ENCODE measurements at regions not wholly inside any gene's neighbourhood (a gene's known extent, or its start where the extent isn't known, plus 50 kb on each side); places are given as distances from the start of the nearest gene placed in this dataset.
"Not testable (repeated sequence)": the region's sequence is repeated elsewhere in the genome, so short reads cannot be mapped to it uniquely, and the experiment has no call there.

DNA sequence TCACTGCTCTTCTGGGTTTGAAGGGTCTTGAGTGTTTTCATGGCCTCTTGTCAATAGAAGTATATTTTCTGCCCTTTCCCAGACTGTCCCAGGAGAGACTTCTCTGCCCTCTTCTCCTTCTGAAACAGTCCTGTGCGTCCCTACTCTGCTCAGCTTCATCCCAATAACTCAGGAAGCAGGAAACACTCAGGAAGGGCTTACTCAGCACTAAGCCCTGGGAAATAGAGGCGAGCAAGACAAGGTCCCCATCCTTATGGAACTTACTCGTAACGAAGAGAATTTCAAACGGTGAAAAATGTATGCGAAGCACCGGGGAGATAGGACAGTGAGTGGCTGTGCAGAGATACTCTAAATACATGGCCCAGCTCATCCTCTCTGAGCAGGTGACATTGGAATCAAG is 52.8 kb upstream of the TFRC start:
- intact Hi-C loops (cut with micrococcal nuclease) = no loop called here
- Mint-ChIP-seq H3K36me3 (ENCODE audit: low read depth) (no peaks in the 10 kb centered on the region), H3K4me3 (no peak overlapping the region), H3K27ac (no peak overlapping the region), H3K4me1 (ENCODE audit: low read depth) (no peaks in the 10 kb centered on the region), H3K9me3 (no peaks in the 10 kb centered on the region), H3K27me3 (no peaks in the 10 kb centered on the region)

DNA sequence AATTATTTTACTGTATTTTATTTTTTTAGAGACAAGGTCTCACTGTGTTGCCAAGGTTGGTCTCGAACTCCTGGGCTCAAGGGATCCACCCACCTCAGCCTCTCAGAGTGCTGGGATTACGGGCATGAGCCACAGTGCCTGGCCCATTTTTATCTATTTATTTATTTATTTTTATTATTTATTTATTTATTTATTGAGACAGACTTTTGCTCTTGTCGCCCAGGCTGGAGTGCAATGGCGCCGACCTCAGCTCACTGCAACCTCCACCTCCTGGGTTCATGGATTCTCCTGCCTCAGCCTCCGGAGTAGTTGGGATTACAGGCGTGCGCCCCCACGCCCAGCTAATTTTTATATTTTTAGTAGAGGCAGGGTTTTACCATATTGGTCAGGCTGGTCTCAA is 52.0 kb upstream of the TFRC start:
- H3K4me1 Mint-ChIP-seq (ENCODE audit: low read depth); intact Hi-C loops (cut with micrococcal nuclease); H3K9me3 Mint-ChIP-seq; H3K4me3 Mint-ChIP-seq; H3K27me3 Mint-ChIP-seq; H3K36me3 Mint-ChIP-seq (ENCODE audit: low read depth); H3K27ac Mint-ChIP-seq: not testable (repeated sequence)

DNA sequence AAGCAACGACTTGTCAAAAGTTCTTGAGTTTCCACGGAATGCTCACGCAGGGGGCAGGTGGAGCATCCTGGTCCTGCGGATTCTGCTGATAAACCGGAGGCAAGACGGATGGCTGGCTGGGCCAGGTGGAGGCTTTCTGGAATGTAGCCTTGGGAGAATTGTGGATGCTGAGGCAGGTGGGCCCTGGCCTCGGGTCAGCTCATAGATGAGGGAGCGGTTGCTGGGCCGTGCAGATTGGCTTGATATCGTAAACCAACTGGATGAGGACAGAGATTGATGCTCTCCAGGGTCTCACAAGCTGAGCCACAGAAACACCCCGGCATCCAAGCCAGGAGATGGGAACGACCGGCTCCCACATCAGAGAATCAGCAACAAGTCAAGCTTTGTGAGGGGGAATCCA is 50.0 kb upstream of the TFRC start:
- Mint-ChIP-seq H3K4me1 (ENCODE audit: low read depth) (peaks cover 5% of the 10 kb centered on the region), H3K4me3 (no peak overlapping the region), H3K9me3 (no peaks in the 10 kb centered on the region), H3K27me3 (peaks cover 5% of the 10 kb centered on the region), H3K27ac (no peak overlapping the region), H3K36me3 (ENCODE audit: low read depth) (no peaks in the 10 kb centered on the region)
- intact Hi-C loops (cut with micrococcal nuclease) = no loop called here
